ENCODE measurements at regions not wholly inside any gene's neighbourhood (a gene's known extent, or its start where the extent isn't known, plus 50 kb on each side); places are given as distances from the start of the nearest gene placed in this dataset.

DNA sequence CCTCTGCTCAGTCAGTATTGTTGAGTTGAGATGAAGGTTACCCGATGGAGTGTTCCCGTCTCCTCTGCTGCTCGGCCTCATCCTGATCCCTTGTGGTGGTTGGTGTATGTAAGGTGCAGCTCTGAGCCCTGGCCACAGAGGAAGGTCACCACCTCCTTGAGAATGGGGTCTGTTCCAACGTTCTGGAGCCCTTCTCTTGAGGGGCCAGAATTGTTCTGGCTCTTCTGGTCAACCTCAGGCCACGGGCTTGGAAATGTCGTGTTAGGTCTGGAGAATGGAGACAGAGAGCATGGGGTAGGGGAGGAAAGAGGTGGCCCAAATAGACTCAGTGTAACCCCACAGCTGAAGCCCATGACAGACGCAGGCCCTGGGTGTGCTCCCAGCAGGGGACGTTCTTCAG lies 62.3 kb upstream of the ETV3 start:
- Histone ChIP-seq H3K4me1 (ENCODE audit: insufficient read depth, low read length, poor library complexity, severe bottlenecking) (no peaks in the 10 kb centered on the region), H3K4me3 (ENCODE audit: low read depth, low read length, poor library complexity, severe bottlenecking) (no peak overlapping the region), H3K9me3 (ENCODE audit: low read depth, low read length, poor library complexity, severe bottlenecking) (no peaks in the 10 kb centered on the region), H3K36me3 (ENCODE audit: insufficient read depth, low read length, poor library complexity, severe bottlenecking) (no peaks in the 10 kb centered on the region), H3K27ac (ENCODE audit: low read depth, low read length, poor library complexity, severe bottlenecking) (no peak overlapping the region), H3K27me3 (replicated peaks; ENCODE audit: insufficient read depth, low read depth, low read length, poor library complexity) (peaks cover 12% of the 10 kb centered on the region)
- no TSS peak for BruUV-seq (replicated peaks)
- no peak for TF ChIP-seq EZH2 (IDR thresholded peaks at IDR 0.05; ENCODE audit: borderline replicate concordance, low read depth, low read length, poor library complexity, severe bottlenecking)
- TF ChIP-seq, protein P1, sequence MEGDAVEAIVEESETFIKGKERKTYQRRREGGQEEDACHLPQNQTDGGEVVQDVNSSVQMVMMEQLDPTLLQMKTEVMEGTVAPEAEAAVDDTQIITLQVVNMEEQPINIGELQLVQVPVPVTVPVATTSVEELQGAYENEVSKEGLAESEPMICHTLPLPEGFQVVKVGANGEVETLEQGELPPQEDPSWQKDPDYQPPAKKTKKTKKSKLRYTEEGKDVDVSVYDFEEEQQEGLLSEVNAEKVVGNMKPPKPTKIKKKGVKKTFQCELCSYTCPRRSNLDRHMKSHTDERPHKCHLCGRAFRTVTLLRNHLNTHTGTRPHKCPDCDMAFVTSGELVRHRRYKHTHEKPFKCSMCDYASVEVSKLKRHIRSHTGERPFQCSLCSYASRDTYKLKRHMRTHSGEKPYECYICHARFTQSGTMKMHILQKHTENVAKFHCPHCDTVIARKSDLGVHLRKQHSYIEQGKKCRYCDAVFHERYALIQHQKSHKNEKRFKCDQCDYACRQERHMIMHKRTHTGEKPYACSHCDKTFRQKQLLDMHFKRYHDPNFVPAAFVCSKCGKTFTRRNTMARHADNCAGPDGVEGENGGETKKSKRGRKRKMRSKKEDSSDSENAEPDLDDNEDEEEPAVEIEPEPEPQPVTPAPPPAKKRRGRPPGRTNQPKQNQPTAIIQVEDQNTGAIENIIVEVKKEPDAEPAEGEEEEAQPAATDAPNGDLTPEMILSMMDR (conservative IDR thresholded peaks at IDR 0.05; ENCODE audit: low read depth, low read length) = no peak
- DNase-seq (ENCODE audit: low spot score) = no peak
- POLR2A ChIA-PET (ENCODE audit: low non-redundant PET) = no interaction called here
- intact Hi-C loops (cut with micrococcal nuclease; ENCODE audit: unreplicated experiment) = no loop called here
- CTCF ChIA-PET = no interaction called here

DNA sequence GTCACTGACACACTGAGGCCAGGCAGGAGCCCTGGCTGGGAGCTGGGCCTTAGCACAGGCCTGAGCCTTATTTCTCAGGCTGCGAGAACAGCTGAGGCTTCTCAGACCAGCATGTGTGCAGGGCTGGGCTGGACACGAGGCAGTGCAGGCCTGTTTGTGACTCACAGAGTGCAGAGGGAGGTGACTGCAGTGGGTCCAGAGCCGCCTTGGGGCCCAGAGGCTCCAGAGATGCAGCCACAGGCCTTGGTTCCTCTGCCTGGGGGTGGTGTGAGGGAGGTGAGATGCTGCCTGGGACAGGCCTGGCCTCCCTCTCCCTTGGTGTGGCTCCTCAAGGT lies 61.2 kb upstream of the ETV3 start:
- H3K4me1 ChIP-seq (ENCODE audit: insufficient read depth, low read length, poor library complexity, severe bottlenecking) = no peaks in the 10 kb centered on the region
- no peaks in the 10 kb centered on the region for H3K9me3 ChIP-seq (ENCODE audit: low read depth, low read length, poor library complexity, severe bottlenecking)
- intact Hi-C loops (cut with micrococcal nuclease; ENCODE audit: unreplicated experiment) = no loop called here
- H3K27ac ChIP-seq (ENCODE audit: low read depth, low read length, poor library complexity, severe bottlenecking) = no peak overlapping the region
- H3K36me3 ChIP-seq (ENCODE audit: insufficient read depth, low read length, poor library complexity, severe bottlenecking) = no peaks in the 10 kb centered on the region
- ChIA-PET CTCF (no interaction called here), POLR2A (ENCODE audit: low non-redundant PET) (no interaction called here)
- BruUV-seq (replicated peaks) = no TSS peak
- H3K4me3 ChIP-seq (ENCODE audit: low read depth, low read length, poor library complexity, severe bottlenecking) = no peak overlapping the region
- peaks cover 12% of the 10 kb centered on the region for H3K27me3 ChIP-seq (replicated peaks; ENCODE audit: insufficient read depth, low read depth, low read length, poor library complexity)
- DNase-seq (ENCODE audit: low spot score) = no peak
- TF ChIP-seq, protein P1 (conservative IDR thresholded peaks at IDR 0.05; ENCODE audit: low read depth, low read length) = no peak
- no peak for TF ChIP-seq EZH2 (IDR thresholded peaks at IDR 0.05; ENCODE audit: borderline replicate concordance, low read depth, low read length, poor library complexity, severe bottlenecking)

DNA sequence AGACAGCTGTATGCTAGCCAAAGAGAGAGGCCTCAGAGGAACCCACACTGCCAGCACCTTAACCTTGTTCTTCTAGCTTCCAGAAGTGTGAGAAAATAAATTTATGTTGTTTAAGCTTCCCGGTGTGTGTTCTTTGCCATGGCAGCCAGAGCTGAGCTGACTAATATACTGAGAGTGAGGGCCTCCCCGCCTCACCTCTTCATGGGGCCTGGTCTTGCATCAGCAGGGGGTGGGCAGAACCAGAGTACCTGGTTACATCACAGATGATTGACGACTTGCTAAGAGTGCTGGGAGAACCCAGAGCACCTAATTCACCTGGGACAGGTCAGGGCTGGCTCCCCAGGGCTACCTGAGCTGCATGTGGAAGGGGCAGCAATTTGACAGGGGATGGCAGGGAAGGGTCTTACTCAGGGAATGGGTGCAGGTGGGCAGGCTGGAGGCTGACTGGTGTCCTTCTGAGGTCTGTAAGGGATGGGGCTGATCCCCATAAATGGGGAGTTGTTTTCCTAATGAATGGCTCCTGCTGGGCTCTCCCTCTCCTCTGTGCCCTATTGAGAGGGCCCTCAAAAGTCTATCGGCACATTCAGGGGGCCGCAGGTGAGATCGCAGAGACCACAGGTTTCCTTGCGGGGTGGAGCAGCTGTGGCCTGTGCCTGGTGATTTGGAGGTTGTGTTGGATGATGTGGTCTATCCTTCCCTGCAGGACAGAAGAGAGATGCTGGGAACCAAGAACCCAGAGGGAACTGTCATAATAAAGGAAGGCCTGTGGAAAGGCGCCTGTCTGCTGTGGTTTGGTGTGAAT lies 60.6 kb upstream of the ETV3 start:
- ChIA-PET POLR2A (ENCODE audit: low non-redundant PET) (no interaction called here), CTCF (no interaction called here)
- H3K36me3 ChIP-seq (ENCODE audit: insufficient read depth, low read length, poor library complexity, severe bottlenecking) = no peaks in the 10 kb centered on the region
- intact Hi-C loops (cut with micrococcal nuclease; ENCODE audit: unreplicated experiment) = no loop called here
- no peak for DNase-seq (ENCODE audit: low spot score)
- no TSS peak for BruUV-seq (replicated peaks)
- no peak overlapping the region for H3K4me3 ChIP-seq (ENCODE audit: low read depth, low read length, poor library complexity, severe bottlenecking)
- H3K4me1 ChIP-seq (ENCODE audit: insufficient read depth, low read length, poor library complexity, severe bottlenecking) = no peaks in the 10 kb centered on the region
- no peak overlapping the region for H3K27ac ChIP-seq (ENCODE audit: low read depth, low read length, poor library complexity, severe bottlenecking)
- peaks cover 10% of the 10 kb centered on the region for H3K27me3 ChIP-seq (replicated peaks; ENCODE audit: insufficient read depth, low read depth, low read length, poor library complexity)
- no peaks in the 10 kb centered on the region for H3K9me3 ChIP-seq (ENCODE audit: low read depth, low read length, poor library complexity, severe bottlenecking)
- no peak for TF ChIP-seq EZH2 (IDR thresholded peaks at IDR 0.05; ENCODE audit: borderline replicate concordance, low read depth, low read length, poor library complexity, severe bottlenecking)
- TF ChIP-seq, protein P1 (conservative IDR thresholded peaks at IDR 0.05; ENCODE audit: low read depth, low read length) = no peak
